ENCODE measurements at regions not wholly inside any gene's neighbourhood (a gene's known extent, or its start where the extent isn't known, plus 50 kb on each side); places are given as distances from the start of the nearest gene placed in this dataset.

GRCh38 chr10:50981385-50981784, 92.9 kb upstream of the PRKG1 start:
- Histone ChIP-seq H3K9me3 (no peaks in the 10 kb centered on the region), H2AFZ (ENCODE audit: low read depth) (no peak overlapping the region), H3K27ac (ENCODE audit: low read depth in 2 of 2, low read length in 1 of 2) (no peak overlapping the region), H3F3A (replicated peaks; ENCODE audit: insufficient read depth) (peaks cover 5% of the 10 kb centered on the region), H4K20me1 (ENCODE audit: insufficient read depth) (no peaks in the 10 kb centered on the region), H3K79me2 (ENCODE audit: insufficient read depth) (no peaks in the 10 kb centered on the region), H3K4me2 (no peak overlapping the region), H3K27me3 (ENCODE audit: insufficient read depth) (no peaks in the 10 kb centered on the region), H3K9me2 (no peaks in the 10 kb centered on the region), H3K36me3 (replicated peaks in 1 of 2; ENCODE audit: control insufficient read depth in 1 of 2, insufficient read depth in 2 of 2, low read length in 1 of 2) (no peaks in the 10 kb centered on the region), H3K4me1 (ENCODE audit: control insufficient read depth in 1 of 2, insufficient read depth in 2 of 2, low read depth in 1 of 2, low read length in 1 of 2) (no peaks in the 10 kb centered on the region), H3K4me3 (ENCODE audit: low read depth in 2 of 2, low read length in 1 of 2) (no peak overlapping the region), H3K9ac (no peak overlapping the region)
- no peak for DNase-seq
- ChIA-PET CTCF (interaction anchor here (1.2 kb wide), 1 partner anchor 20 kb away, joined by 3 read pairs; no protein-coding TSS in a partner anchor), POLR2A (no interaction called here)
- TF ChIP-seq, protein P1, sequence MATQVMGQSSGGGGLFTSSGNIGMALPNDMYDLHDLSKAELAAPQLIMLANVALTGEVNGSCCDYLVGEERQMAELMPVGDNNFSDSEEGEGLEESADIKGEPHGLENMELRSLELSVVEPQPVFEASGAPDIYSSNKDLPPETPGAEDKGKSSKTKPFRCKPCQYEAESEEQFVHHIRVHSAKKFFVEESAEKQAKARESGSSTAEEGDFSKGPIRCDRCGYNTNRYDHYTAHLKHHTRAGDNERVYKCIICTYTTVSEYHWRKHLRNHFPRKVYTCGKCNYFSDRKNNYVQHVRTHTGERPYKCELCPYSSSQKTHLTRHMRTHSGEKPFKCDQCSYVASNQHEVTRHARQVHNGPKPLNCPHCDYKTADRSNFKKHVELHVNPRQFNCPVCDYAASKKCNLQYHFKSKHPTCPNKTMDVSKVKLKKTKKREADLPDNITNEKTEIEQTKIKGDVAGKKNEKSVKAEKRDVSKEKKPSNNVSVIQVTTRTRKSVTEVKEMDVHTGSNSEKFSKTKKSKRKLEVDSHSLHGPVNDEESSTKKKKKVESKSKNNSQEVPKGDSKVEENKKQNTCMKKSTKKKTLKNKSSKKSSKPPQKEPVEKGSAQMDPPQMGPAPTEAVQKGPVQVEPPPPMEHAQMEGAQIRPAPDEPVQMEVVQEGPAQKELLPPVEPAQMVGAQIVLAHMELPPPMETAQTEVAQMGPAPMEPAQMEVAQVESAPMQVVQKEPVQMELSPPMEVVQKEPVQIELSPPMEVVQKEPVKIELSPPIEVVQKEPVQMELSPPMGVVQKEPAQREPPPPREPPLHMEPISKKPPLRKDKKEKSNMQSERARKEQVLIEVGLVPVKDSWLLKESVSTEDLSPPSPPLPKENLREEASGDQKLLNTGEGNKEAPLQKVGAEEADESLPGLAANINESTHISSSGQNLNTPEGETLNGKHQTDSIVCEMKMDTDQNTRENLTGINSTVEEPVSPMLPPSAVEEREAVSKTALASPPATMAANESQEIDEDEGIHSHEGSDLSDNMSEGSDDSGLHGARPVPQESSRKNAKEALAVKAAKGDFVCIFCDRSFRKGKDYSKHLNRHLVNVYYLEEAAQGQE (IDR thresholded peaks at IDR 0.05; ENCODE audit: low read depth, low read length), result no peak
- TF ChIP-seq TCF12 (IDR thresholded peaks at IDR 0.05) (no peak), GABPA (IDR thresholded peaks at IDR 0.05; ENCODE audit: low read depth) (no peak), POLR2AphosphoS5 (IDR thresholded peaks at IDR 0.05; ENCODE audit: low read depth, low read length) (no peak), RCOR1 (IDR thresholded peaks at IDR 0.05; ENCODE audit: low read length) (no peak), EZH2phosphoT487 (IDR thresholded peaks at IDR 0.05; ENCODE audit: borderline replicate concordance, low read depth) (no peak), CHD2 (IDR thresholded peaks at IDR 0.05; ENCODE audit: low read length, partially characterized antibody) (no peak), MEF2A (IDR thresholded peaks at IDR 0.05; ENCODE audit: borderline replicate concordance, low read depth) (no peak), TEAD4 (IDR thresholded peaks at IDR 0.05; ENCODE audit: borderline replicate concordance, insufficient read depth) (no peak), SMC3 (IDR thresholded peaks at IDR 0.05; ENCODE audit: low read depth, low read length) (no peak), JUND (IDR thresholded peaks at IDR 0.05) (no peak), PBX3 (IDR thresholded peaks at IDR 0.05) (no peak), FOSL2 (IDR thresholded peaks at IDR 0.05; ENCODE audit: borderline replicate concordance, low read depth) (no peak), YY1 (IDR thresholded peaks at IDR 0.05; ENCODE audit: low read depth) (no peak), MXI1 (IDR thresholded peaks at IDR 0.05; ENCODE audit: low read depth, low read length) (no peak), NFIC (IDR thresholded peaks at IDR 0.05; ENCODE audit: borderline replicate concordance) (no peak), RFX5 (IDR thresholded peaks at IDR 0.05; ENCODE audit: low read length) (no peak)
- TF ChIP-seq, protein P2, sequence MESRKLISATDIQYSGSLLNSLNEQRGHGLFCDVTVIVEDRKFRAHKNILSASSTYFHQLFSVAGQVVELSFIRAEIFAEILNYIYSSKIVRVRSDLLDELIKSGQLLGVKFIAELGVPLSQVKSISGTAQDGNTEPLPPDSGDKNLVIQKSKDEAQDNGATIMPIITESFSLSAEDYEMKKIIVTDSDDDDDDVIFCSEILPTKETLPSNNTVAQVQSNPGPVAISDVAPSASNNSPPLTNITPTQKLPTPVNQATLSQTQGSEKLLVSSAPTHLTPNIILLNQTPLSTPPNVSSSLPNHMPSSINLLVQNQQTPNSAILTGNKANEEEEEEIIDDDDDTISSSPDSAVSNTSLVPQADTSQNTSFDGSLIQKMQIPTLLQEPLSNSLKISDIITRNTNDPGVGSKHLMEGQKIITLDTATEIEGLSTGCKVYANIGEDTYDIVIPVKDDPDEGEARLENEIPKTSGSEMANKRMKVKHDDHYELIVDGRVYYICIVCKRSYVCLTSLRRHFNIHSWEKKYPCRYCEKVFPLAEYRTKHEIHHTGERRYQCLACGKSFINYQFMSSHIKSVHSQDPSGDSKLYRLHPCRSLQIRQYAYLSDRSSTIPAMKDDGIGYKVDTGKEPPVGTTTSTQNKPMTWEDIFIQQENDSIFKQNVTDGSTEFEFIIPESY (IDR thresholded peaks at IDR 0.05; ENCODE audit: borderline replicate concordance, low read depth), result no peak
- TF ChIP-seq, protein P3, sequence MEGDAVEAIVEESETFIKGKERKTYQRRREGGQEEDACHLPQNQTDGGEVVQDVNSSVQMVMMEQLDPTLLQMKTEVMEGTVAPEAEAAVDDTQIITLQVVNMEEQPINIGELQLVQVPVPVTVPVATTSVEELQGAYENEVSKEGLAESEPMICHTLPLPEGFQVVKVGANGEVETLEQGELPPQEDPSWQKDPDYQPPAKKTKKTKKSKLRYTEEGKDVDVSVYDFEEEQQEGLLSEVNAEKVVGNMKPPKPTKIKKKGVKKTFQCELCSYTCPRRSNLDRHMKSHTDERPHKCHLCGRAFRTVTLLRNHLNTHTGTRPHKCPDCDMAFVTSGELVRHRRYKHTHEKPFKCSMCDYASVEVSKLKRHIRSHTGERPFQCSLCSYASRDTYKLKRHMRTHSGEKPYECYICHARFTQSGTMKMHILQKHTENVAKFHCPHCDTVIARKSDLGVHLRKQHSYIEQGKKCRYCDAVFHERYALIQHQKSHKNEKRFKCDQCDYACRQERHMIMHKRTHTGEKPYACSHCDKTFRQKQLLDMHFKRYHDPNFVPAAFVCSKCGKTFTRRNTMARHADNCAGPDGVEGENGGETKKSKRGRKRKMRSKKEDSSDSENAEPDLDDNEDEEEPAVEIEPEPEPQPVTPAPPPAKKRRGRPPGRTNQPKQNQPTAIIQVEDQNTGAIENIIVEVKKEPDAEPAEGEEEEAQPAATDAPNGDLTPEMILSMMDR (IDR thresholded peaks at IDR 0.05), result no peak
- TF ChIP-seq, protein P4, sequence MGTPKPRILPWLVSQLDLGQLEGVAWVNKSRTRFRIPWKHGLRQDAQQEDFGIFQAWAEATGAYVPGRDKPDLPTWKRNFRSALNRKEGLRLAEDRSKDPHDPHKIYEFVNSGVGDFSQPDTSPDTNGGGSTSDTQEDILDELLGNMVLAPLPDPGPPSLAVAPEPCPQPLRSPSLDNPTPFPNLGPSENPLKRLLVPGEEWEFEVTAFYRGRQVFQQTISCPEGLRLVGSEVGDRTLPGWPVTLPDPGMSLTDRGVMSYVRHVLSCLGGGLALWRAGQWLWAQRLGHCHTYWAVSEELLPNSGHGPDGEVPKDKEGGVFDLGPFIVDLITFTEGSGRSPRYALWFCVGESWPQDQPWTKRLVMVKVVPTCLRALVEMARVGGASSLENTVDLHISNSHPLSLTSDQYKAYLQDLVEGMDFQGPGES (IDR thresholded peaks at IDR 0.05; ENCODE audit: low read depth, low read length), result no peak

Data from SK-N-SH (cell line).